SK-N-SH (cell line): ENCODE measurements at regions not wholly inside any gene's neighbourhood (a gene's known extent, or its start where the extent isn't known, plus 50 kb on each side); places are given as distances from the start of the nearest gene placed in this dataset.

Experiments used
- CTCF ChIA-PET: fragments of 300-600, 350-600 bp; formaldehyde crosslinking; extraction: SDS; loops from one replicate; lab custom pipeline; 2021; lab: Yijun Ruan, JAX
- POLR2A ChIA-PET: fragments of 350-600 bp; sonication (Branson Sonifier 250); formaldehyde crosslinking; extraction: SDS; loops from one replicate; lab custom pipeline; 2020; ENCODE audit warnings: antibody characterized with exemption, inconsistent platforms; lab: Yijun Ruan, JAX
- DNase-seq: peaks from one replicate; pipeline ENCODE4 v3.0.0; 2012
- H2AFZ ChIP-seq: fragments of 200-600 bp; sonication (generic); 2 replicates; pipeline ENCODE4 v1.8.1; 2016; ENCODE audit warnings: antibody characterized with exemption, mild to moderate bottlenecking, low read depth
- H3F3A ChIP-seq: fragments of 200-600 bp; sonication (generic); replicated peaks from 2 replicates; pipeline ENCODE3; 2016; ENCODE audit warnings: antibody characterized with exemption, mild to moderate bottlenecking; ENCODE audit not compliant: insufficient read depth
- H3K27ac ChIP-seq, 2 experiments: fragments of 200-500 bp in 1 of 2; fragments of 200-600 bp in 1 of 2; sonication (Bioruptor generic) in 1 of 2; sonication (generic), shearing (Covaris generic) in 1 of 2; 2 replicates each; pipeline versions ENCODE4 v1.5.1 to v1.6.1; 2014 to 2016; ENCODE audit warnings: low read depth in 2 of 2, inconsistent platforms in 1 of 2, low read length in 1 of 2, mild to moderate bottlenecking in 1 of 2, mixed read lengths in 1 of 2
- H3K27me3 ChIP-seq: fragments of 200-600 bp; sonication (generic), shearing (Covaris generic); 2 replicates; pipeline ENCODE4 v1.6.1; 2016; ENCODE audit warnings: mixed run types; ENCODE audit not compliant: insufficient read depth
- H3K36me3 ChIP-seq, 2 experiments: fragments of 200-500 bp in 1 of 2; fragments of 200-600 bp in 1 of 2; sonication (Bioruptor generic) in 1 of 2; sonication (generic) in 1 of 2; replicated peaks in 1 of 2; 2 replicates each; pipeline versions ENCODE3 to v1.5.1; 2014 to 2016; ENCODE audit warnings: low read length in 1 of 2, mild to moderate bottlenecking in 1 of 2; ENCODE audit not compliant: insufficient read depth in 2 of 2, control insufficient read depth in 1 of 2
- H3K4me1 ChIP-seq, 2 experiments: fragments of 200-500 bp in 1 of 2; fragments of 200-600 bp in 1 of 2; sonication (Bioruptor generic) in 1 of 2; sonication (generic), shearing (Covaris generic) in 1 of 2; 2 replicates each; pipeline versions ENCODE4 v1.5.1 to v1.6.1; 2014 to 2016; ENCODE audit warnings: low read depth in 1 of 2, low read length in 1 of 2, mixed run types in 1 of 2; ENCODE audit not compliant: insufficient read depth in 2 of 2, control insufficient read depth in 1 of 2
- H3K4me2 ChIP-seq: fragments of 200-600 bp; sonication (generic), shearing (Covaris generic); 2 replicates; pipeline ENCODE4 v1.6.1; 2017; ENCODE audit warnings: mixed run types
- H3K4me3 ChIP-seq, 2 experiments: fragments of 200-500 bp in 1 of 2; fragments of 200-600 bp in 1 of 2; sonication (Bioruptor generic) in 1 of 2; sonication (generic), shearing (Covaris generic) in 1 of 2; 2 replicates each; pipeline versions ENCODE4 v1.5.1 to v1.8.1; 2014 to 2016; ENCODE audit warnings: low read depth in 2 of 2, inconsistent platforms in 1 of 2, low read length in 1 of 2, mild to moderate bottlenecking in 1 of 2, mixed read lengths in 1 of 2, moderate library complexity in 1 of 2
- H3K79me2 ChIP-seq: fragments of 200-600 bp; sonication (generic); 2 replicates; pipeline ENCODE4 v1.8.1; 2017; ENCODE audit warnings: mild to moderate bottlenecking; ENCODE audit not compliant: insufficient read depth
- H3K9ac ChIP-seq: fragments of 200-600 bp; sonication (generic); 2 replicates; pipeline ENCODE4 v1.6.1; 2017; ENCODE audit warnings: mixed run types
- H3K9me2 ChIP-seq: fragments of 200-600 bp; sonication (generic); 2 replicates; pipeline ENCODE4 v1.6.1; 2017; ENCODE audit warnings: mixed run types
- H3K9me3 ChIP-seq: fragments of 200-600 bp; sonication (generic); 2 replicates; pipeline ENCODE4 v1.6.1; 2017; ENCODE audit warnings: mixed run types, mild to moderate bottlenecking, moderate library complexity
- H4K20me1 ChIP-seq: fragments of 200-600 bp; sonication (generic); 2 replicates; pipeline ENCODE4 v1.6.1; 2017; ENCODE audit warnings: mild to moderate bottlenecking, mixed run types; ENCODE audit not compliant: insufficient read depth
- CHD2 ChIP-seq: fragments of 150-350 bp; IDR thresholded peaks from 2 replicates; pipeline ENCODE4 v1.6.1; 2018; ENCODE audit warnings: low read length; ENCODE audit not compliant: partially characterized antibody
- ELF1 ChIP-seq: IDR thresholded peaks from 2 replicates; pipeline ENCODE4 v1.4.0; 2012
- EP300 ChIP-seq, 2 experiments: IDR thresholded peaks; 2 replicates each; pipeline versions ENCODE4 v1.4.0 to v1.6.1; 2012; ENCODE audit warnings: borderline replicate concordance in 1 of 2, low read depth in 1 of 2, low read length in 1 of 2
- EZH2phosphoT487 ChIP-seq: fragments of 200-600 bp; sonication (generic); IDR thresholded peaks from 2 replicates; pipeline ENCODE4 v1.6.1; 2017; ENCODE audit warnings: low read depth, mixed run types, mild to moderate bottlenecking, antibody characterized with exemption, moderate library complexity, borderline replicate concordance
- FOXJ3 ChIP-seq: sonication (generic); formaldehyde crosslinking; IDR thresholded peaks from 2 replicates; pipeline ENCODE4 v1.5.1; 2020; ENCODE audit warnings: mild to moderate bottlenecking, missing genetic modification reagents
- GATA2 ChIP-seq: sonication (generic); formaldehyde crosslinking; IDR thresholded peaks from 2 replicates; pipeline ENCODE4 v1.5.0; 2020; ENCODE audit warnings: mild to moderate bottlenecking, missing genetic modification reagents
- MAX ChIP-seq: IDR thresholded peaks from 2 replicates; pipeline ENCODE4 v1.4.0; 2012; ENCODE audit warnings: low read depth
- MXI1 ChIP-seq: IDR thresholded peaks from 2 replicates; pipeline ENCODE4 v1.6.1; 2012; ENCODE audit warnings: mild to moderate bottlenecking, low read depth, low read length, improper control_type of control experiment
- NFIC ChIP-seq: IDR thresholded peaks from 2 replicates; pipeline ENCODE4 v1.4.0; 2012; ENCODE audit warnings: borderline replicate concordance
- NRF1 ChIP-seq: IDR thresholded peaks from 2 replicates; pipeline ENCODE4 v1.6.1; 2012; ENCODE audit warnings: low read depth, mild to moderate bottlenecking, low read length
- PBX3 ChIP-seq: IDR thresholded peaks from 2 replicates; pipeline ENCODE4; 2012
- RAD21 ChIP-seq: IDR thresholded peaks from 2 replicates; pipeline ENCODE4 v1.6.1; 2012; ENCODE audit warnings: mild to moderate bottlenecking, low read length
- TCF12 ChIP-seq: IDR thresholded peaks from 2 replicates; pipeline ENCODE4 v1.4.0; 2012
- TEAD4 ChIP-seq: IDR thresholded peaks from 2 replicates; pipeline ENCODE4 v1.4.0; 2012; ENCODE audit warnings: mild to moderate bottlenecking, borderline replicate concordance; ENCODE audit not compliant: insufficient read depth
- USF2 ChIP-seq: fragments of 150-350 bp; IDR thresholded peaks from 2 replicates; pipeline ENCODE4 v1.6.1; 2017; ENCODE audit warnings: antibody characterized with exemption, low read length, low read depth, borderline replicate concordance
- WGBS: methylation state at CpG from one replicate; pipeline ENCODE4 v1.1.6; 2017; ENCODE audit warnings: low lambda C conversion rate; 5-methylcytosine and 5-hydroxymethylcytosine counted together
- TF ChIP-seq, protein P1 (sequence below): fragments of 150-350 bp; IDR thresholded peaks from 2 replicates; pipeline ENCODE4 v1.6.1; 2016; ENCODE audit warnings: mild to moderate bottlenecking, low read depth, low read length
- TF ChIP-seq, protein P2 (sequence below): IDR thresholded peaks from 2 replicates; pipeline ENCODE4 v1.4.0; 2012; ENCODE audit warnings: low read depth, borderline replicate concordance
- TF ChIP-seq, protein P3 (sequence below): IDR thresholded peaks from 2 replicates; pipeline ENCODE4 v1.6.1; 2012; ENCODE audit warnings: mild to moderate bottlenecking, low read depth, low read length, moderate library complexity

- Histone ChIP-seq H2AFZ (no peak overlapping the region), H3K4me1 (no peaks in the 10 kb centered on the region), H3F3A (no peaks in the 10 kb centered on the region), H3K9ac (no peak overlapping the region), H3K4me3 (no peak overlapping the region), H3K36me3 (no peaks in the 10 kb centered on the region), H4K20me1 (no peaks in the 10 kb centered on the region), H3K27ac (no peak overlapping the region), H3K27me3 (no peaks in the 10 kb centered on the region), H3K9me3 (no peaks in the 10 kb centered on the region), H3K4me2 (no peak overlapping the region), H3K9me2 (no peaks in the 10 kb centered on the region), H3K79me2 (no peaks in the 10 kb centered on the region)
- TF ChIP-seq EZH2phosphoT487 (no peak), CHD2 (no peak), ELF1 (no peak), USF2 (no peak), RAD21 (no peak), TCF12 (no peak), MXI1 (no peak), PBX3 (no peak), MAX (no peak), TEAD4 (no peak), EP300 (IDR thresholded peaks at IDR 0.05; ENCODE audit: borderline replicate concordance in 1 of 2, low read depth in 1 of 2, low read length in 1 of 2) (no peak), NFIC (no peak), FOXJ3 (CRISPR knock-in tag) (no peak), GATA2 (no peak), NRF1 (no peak)
- TF ChIP-seq, protein P1, sequence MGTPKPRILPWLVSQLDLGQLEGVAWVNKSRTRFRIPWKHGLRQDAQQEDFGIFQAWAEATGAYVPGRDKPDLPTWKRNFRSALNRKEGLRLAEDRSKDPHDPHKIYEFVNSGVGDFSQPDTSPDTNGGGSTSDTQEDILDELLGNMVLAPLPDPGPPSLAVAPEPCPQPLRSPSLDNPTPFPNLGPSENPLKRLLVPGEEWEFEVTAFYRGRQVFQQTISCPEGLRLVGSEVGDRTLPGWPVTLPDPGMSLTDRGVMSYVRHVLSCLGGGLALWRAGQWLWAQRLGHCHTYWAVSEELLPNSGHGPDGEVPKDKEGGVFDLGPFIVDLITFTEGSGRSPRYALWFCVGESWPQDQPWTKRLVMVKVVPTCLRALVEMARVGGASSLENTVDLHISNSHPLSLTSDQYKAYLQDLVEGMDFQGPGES: no peak
- TF ChIP-seq, protein P2, sequence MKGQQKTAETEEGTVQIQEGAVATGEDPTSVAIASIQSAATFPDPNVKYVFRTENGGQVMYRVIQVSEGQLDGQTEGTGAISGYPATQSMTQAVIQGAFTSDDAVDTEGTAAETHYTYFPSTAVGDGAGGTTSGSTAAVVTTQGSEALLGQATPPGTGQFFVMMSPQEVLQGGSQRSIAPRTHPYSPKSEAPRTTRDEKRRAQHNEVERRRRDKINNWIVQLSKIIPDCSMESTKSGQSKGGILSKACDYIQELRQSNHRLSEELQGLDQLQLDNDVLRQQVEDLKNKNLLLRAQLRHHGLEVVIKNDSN: no peak
- TF ChIP-seq, protein P3, sequence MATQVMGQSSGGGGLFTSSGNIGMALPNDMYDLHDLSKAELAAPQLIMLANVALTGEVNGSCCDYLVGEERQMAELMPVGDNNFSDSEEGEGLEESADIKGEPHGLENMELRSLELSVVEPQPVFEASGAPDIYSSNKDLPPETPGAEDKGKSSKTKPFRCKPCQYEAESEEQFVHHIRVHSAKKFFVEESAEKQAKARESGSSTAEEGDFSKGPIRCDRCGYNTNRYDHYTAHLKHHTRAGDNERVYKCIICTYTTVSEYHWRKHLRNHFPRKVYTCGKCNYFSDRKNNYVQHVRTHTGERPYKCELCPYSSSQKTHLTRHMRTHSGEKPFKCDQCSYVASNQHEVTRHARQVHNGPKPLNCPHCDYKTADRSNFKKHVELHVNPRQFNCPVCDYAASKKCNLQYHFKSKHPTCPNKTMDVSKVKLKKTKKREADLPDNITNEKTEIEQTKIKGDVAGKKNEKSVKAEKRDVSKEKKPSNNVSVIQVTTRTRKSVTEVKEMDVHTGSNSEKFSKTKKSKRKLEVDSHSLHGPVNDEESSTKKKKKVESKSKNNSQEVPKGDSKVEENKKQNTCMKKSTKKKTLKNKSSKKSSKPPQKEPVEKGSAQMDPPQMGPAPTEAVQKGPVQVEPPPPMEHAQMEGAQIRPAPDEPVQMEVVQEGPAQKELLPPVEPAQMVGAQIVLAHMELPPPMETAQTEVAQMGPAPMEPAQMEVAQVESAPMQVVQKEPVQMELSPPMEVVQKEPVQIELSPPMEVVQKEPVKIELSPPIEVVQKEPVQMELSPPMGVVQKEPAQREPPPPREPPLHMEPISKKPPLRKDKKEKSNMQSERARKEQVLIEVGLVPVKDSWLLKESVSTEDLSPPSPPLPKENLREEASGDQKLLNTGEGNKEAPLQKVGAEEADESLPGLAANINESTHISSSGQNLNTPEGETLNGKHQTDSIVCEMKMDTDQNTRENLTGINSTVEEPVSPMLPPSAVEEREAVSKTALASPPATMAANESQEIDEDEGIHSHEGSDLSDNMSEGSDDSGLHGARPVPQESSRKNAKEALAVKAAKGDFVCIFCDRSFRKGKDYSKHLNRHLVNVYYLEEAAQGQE: no peak
- POLR2A ChIA-PET: no interaction called here
- DNase-seq: no peak
- WGBS: 53% methylated on average over 2 of the region's 2 CpGs
- CTCF ChIA-PET: interaction anchor here (0.6 to 3.6 kb wide), 6 partner anchors 9 to 1579 kb away, joined by 3 to 44 read pairs (median 8); partner anchors contain the start of gene MAFB
Observed at GRCh38 chr20:40953416-40953815, 75.2 kb upstream of the TOP1 start.
